Stomach smooth muscle (tissue), 2 donors: ENCODE measurements at regions not wholly inside any gene's neighbourhood (a gene's known extent, or its start where the extent isn't known, plus 50 kb on each side); places are given as distances from the start of the nearest gene placed in this dataset.

Experiments used
- H3K27ac ChIP-seq: one replicate; pipeline ENCODE4 v1.7.0; 2013; ENCODE audit warnings: mild to moderate bottlenecking, low read length, inconsistent platforms
- H3K27me3 ChIP-seq, 2 donors: one replicate each; pipeline ENCODE4 v1.7.0; 2013; ENCODE audit warnings: low read length in 2 of 2; ENCODE audit not compliant: insufficient read depth in 2 of 2, control insufficient read depth in 1 of 2
- H3K36me3 ChIP-seq, 2 donors: one replicate each; pipeline ENCODE4 v1.7.0; 2013; ENCODE audit warnings: low read length in 2 of 2; ENCODE audit not compliant: control insufficient read depth in 2 of 2, insufficient read depth in 2 of 2
- H3K4me1 ChIP-seq: one replicate; pipeline ENCODE4 v1.7.0; 2013; ENCODE audit warnings: low read length; ENCODE audit not compliant: control insufficient read depth, insufficient read depth
- H3K4me3 ChIP-seq, 2 donors: one replicate each; pipeline ENCODE4 v1.7.0; 2013; ENCODE audit warnings: low read length in 2 of 2
- H3K9ac ChIP-seq, 2 donors: one replicate each; pipeline ENCODE4 v1.7.0; 2013; ENCODE audit warnings: low read length in 2 of 2, mild to moderate bottlenecking in 1 of 2
- H3K9me3 ChIP-seq, 2 donors: one replicate each; pipeline ENCODE4 v1.7.0; 2013; ENCODE audit warnings: low read length in 2 of 2; ENCODE audit not compliant: control insufficient read depth in 2 of 2
- donor health status: healthy.
- donor health status: Pancreatic carcinoma.

DNA sequence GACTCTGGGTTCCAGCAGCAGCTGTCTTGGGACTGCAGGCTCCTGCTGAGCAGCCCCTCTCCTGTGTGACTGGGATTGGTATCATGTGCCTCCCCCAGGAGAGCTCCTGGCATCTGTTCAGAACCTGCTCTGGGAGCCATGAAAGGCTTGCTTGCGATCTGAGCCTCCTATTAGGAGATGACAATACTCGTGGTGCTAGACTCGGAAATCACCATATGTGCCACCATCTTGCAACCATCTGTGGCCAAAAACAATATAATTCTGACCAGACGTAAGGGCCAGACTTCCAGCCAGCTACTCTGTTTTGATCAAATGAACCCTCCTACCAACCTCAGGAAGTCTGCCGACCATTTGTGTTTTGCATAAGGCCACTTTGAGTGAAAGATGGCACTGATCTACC lies 484.7 kb downstream of the IRS2 start:
- Histone ChIP-seq H3K9ac (no peak overlapping the region), H3K36me3 (no peaks in the 10 kb centered on the region), H3K4me1 (no peaks in the 10 kb centered on the region), H3K27me3 (no peaks in the 10 kb centered on the region), H3K4me3 (no peak overlapping the region), H3K9me3 (no peaks in the 10 kb centered on the region), H3K27ac (no peak overlapping the region)

DNA sequence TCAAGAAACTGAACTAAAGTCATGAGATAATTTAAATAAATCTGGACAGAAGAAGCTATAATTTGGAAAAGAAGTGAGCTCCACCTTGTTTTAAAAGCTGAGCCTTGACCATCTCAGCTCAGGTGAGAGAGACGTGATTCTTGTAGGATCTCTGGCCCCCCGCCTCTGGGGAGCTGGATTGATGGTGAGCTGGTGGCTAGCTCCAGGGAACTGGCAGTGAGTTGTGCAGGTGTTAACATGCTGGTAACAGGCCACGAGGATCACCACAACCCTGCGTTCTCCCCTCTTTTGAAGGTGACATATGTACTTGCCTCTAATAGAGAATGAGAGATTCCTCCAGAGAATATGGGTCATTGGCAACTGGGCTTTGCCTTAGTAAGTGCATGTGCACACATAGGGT lies 485.1 kb downstream of the IRS2 start:
- H3K27me3 ChIP-seq: no peaks in the 10 kb centered on the region
- no peaks in the 10 kb centered on the region for H3K9me3 ChIP-seq
- no peak overlapping the region for H3K4me3 ChIP-seq
- H3K27ac ChIP-seq: no peak overlapping the region
- H3K9ac ChIP-seq: no peak overlapping the region
- H3K36me3 ChIP-seq: no peaks in the 10 kb centered on the region
- no peaks in the 10 kb centered on the region for H3K4me1 ChIP-seq

GRCh38 chr13:109297628-109298027 lies 488.8 kb downstream of the IRS2 start:
- H3K4me1 ChIP-seq: no peaks in the 10 kb centered on the region
- no peaks in the 10 kb centered on the region for H3K27me3 ChIP-seq
- H3K27ac ChIP-seq: no peak overlapping the region
- H3K36me3 ChIP-seq: no peaks in the 10 kb centered on the region
- H3K4me3 ChIP-seq: no peak overlapping the region
- H3K9ac ChIP-seq: no peak overlapping the region
- no peaks in the 10 kb centered on the region for H3K9me3 ChIP-seq

- Histone ChIP-seq H3K4me3 (no peak overlapping the region), H3K27me3 (no peaks in the 10 kb centered on the region), H3K9me3 (no peaks in the 10 kb centered on the region), H3K4me1 (no peaks in the 10 kb centered on the region), H3K9ac (no peak overlapping the region), H3K36me3 (no peaks in the 10 kb centered on the region), H3K27ac (no peak overlapping the region)
These were observed 493.2 kb downstream of the IRS2 start for GRCh38 chr13:109293166-109293565.

DNA sequence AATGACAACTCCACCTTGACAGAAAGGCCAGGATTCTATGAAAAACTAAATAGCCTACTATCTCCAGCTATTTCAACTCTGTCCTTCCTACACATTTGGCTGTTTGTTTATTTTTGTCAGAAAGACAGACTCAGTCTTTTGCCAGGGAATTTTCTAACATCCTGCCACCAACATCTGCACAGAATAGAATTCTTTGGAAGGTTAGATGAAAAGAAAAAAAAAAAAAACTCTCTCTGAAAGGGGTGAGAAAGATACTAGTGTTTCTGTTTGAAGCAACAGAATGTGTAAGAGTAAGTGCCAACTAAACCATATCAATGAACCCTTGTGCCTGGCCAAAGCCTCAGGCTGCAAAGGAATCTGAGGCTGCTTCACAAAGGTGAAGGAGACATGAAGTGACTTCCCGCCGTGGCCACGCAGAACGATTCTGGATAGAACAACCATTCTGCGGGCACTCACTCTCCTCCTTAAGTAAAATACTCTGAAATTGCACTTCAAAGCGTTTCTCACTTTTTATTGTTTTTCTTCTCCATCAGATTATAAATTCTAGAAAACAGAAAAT lies 498.2 kb downstream of the IRS2 start:
- Histone ChIP-seq H3K9ac (no peak overlapping the region), H3K27me3 (no peaks in the 10 kb centered on the region), H3K36me3 (no peaks in the 10 kb centered on the region), H3K4me3 (no peak overlapping the region), H3K4me1 (no peaks in the 10 kb centered on the region), H3K9me3 (no peaks in the 10 kb centered on the region), H3K27ac (no peak overlapping the region)

DNA sequence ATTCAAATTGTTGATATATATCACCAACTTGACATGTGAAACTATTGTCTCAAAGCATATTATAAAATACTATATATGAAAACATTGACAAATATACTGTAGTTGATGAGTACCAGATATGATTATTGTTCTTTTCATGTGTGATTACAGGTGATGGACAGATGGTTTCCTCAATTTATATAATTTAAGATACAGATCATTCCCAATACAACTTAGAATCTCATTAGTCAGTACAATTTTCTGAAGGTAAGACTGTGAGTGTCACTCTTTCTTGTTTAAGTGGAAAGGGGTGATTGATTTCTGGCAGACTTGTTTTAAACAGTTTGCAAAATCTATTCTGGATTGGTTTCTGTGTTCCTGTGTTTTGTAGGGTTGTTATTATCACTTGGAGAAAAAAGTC lies 498.8 kb downstream of the IRS2 start:
- Histone ChIP-seq H3K36me3 (no peaks in the 10 kb centered on the region), H3K9me3 (no peaks in the 10 kb centered on the region), H3K9ac (no peak overlapping the region), H3K4me3 (no peak overlapping the region), H3K4me1 (no peaks in the 10 kb centered on the region), H3K27ac (no peak overlapping the region), H3K27me3 (no peaks in the 10 kb centered on the region)

GRCh38 chr13:109285586-109285985 lies 500.8 kb downstream of the IRS2 start:
- no peak overlapping the region for H3K4me3 ChIP-seq
- no peak overlapping the region for H3K9ac ChIP-seq
- no peaks in the 10 kb centered on the region for H3K4me1 ChIP-seq
- no peaks in the 10 kb centered on the region for H3K9me3 ChIP-seq
- H3K27ac ChIP-seq: no peak overlapping the region
- H3K36me3 ChIP-seq: no peaks in the 10 kb centered on the region
- no peaks in the 10 kb centered on the region for H3K27me3 ChIP-seq

- Histone ChIP-seq H3K27me3 (no peaks in the 10 kb centered on the region), H3K36me3 (no peaks in the 10 kb centered on the region), H3K9me3 (no peaks in the 10 kb centered on the region), H3K4me1 (no peaks in the 10 kb centered on the region), H3K9ac (no peak overlapping the region), H3K27ac (no peak overlapping the region), H3K4me3 (no peak overlapping the region)
These were observed 504.3 kb downstream of the IRS2 start for GRCh38 chr13:109281903-109282635.

DNA sequence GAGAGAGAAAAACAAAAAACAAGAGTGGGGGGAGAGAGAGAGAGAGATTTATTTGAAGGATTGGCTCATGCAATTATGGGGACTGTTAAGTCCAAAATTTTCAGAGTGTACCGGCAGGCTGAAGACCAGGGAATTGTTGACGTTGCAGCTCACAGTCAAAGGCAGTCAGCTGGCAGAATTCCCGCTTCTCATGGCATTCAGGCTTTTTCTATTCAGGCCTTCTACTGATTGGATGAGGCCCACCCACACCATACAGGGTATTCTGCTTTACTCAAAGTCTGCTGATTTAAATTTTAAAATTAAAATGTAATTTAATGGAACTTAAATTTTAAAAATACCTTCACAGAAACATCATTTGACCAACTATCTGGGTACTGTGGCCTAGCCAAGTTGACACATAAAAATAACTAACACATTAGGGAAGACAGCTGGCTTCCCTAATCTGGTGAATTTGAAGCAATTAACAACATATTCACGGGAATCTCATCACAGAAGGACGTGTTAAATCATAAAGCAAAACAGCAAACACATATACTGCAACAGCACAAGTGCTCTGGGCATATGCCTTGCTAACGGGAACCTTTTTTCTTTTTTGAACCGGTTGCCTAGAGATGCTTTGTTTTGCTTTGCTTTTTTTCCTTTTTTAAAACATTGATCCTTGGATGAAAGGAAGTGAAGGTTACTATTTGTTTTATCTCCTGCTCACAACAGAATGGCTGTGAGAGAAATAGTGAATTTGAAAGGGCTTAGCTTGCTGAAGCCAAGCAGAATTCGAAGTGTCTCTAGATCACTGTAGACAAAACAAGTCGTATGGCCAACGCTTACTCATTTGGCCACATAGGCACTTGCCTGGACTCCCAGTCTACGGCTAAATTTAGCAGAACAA lies 505.1 kb downstream of the IRS2 start:
- no peak overlapping the region for H3K4me3 ChIP-seq
- H3K9me3 ChIP-seq: no peaks in the 10 kb centered on the region
- no peaks in the 10 kb centered on the region for H3K4me1 ChIP-seq
- no peaks in the 10 kb centered on the region for H3K27me3 ChIP-seq
- no peak overlapping the region for H3K9ac ChIP-seq
- H3K27ac ChIP-seq: no peak overlapping the region
- H3K36me3 ChIP-seq: no peaks in the 10 kb centered on the region

GRCh38 chr13:109276261-109276660 lies 510.1 kb downstream of the IRS2 start:
- Histone ChIP-seq H3K9ac (no peak overlapping the region), H3K27me3 (no peaks in the 10 kb centered on the region), H3K9me3 (no peaks in the 10 kb centered on the region), H3K27ac (no peak overlapping the region), H3K36me3 (no peaks in the 10 kb centered on the region), H3K4me1 (no peaks in the 10 kb centered on the region), H3K4me3 (no peak overlapping the region)

DNA sequence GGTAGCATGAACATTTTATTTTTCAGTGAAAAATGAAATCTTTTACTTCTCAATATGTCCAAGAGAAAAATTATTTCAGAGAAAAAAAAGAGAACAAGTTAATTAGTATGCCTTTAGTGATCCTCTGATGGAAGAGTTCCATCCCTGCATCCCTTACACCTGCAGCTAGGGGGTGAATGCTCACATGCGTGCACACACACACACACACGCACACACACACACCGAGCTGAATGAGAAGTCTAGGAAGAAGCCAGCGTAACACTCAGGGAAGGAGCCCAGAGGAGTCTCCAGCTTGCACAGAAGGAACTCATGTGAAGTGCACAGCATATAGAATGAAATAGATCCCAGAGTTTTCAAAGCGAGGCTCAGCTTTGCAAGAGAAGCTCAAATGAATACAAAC lies 510.5 kb downstream of the IRS2 start:
- H3K27ac ChIP-seq: no peak overlapping the region
- no peaks in the 10 kb centered on the region for H3K27me3 ChIP-seq
- H3K9me3 ChIP-seq: no peaks in the 10 kb centered on the region
- H3K36me3 ChIP-seq: no peaks in the 10 kb centered on the region
- no peak overlapping the region for H3K9ac ChIP-seq
- H3K4me3 ChIP-seq: no peak overlapping the region
- H3K4me1 ChIP-seq: no peaks in the 10 kb centered on the region
